Heart left ventricle (tissue), 16 donors: ENCODE measurements at regions not wholly inside any gene's neighbourhood (a gene's known extent, or its start where the extent isn't known, plus 50 kb on each side); places are given as distances from the start of the nearest gene placed in this dataset.

Experiments
- ATAC-seq, 4 donors: fragments of 200-7000 bp; cut with Tn5 transposase; one replicate each; pipeline ENCODE4 v1.9.1; 2020 to 2022; ENCODE audit warnings: moderate library complexity in 4 of 4, mild to moderate bottlenecking in 3 of 4, moderate number of reproducible peaks in 1 of 4
- DNase-seq, 5 donors: peaks; one replicate each; pipeline ENCODE4 v3.0.0-alpha.2; 2020
- H3K27ac ChIP-seq, 12 donors: fragments of 200-600 bp; sonication (generic) in 4 of 12; one replicate each; pipeline versions ENCODE4 v1.5.0 to v1.8.0; 2016 to 2022; ENCODE audit warnings: mild to moderate bottlenecking in 2 of 12
- H3K27me3 ChIP-seq, 9 donors: fragments of 200-600 bp; sonication (generic) in 2 of 9; one replicate each; pipeline versions ENCODE4 v1.5.1 to v1.8.0; 2016 to 2022; ENCODE audit warnings: mild to moderate bottlenecking in 3 of 9
- H3K36me3 ChIP-seq, 9 donors: fragments of 200-600 bp; sonication (generic) in 2 of 9; one replicate each; pipeline versions ENCODE4 v1.5.0 to v1.8.0; 2018 to 2022; ENCODE audit warnings: mild to moderate bottlenecking in 2 of 9
- H3K4me1 ChIP-seq, 12 donors: fragments of 200-600 bp; sonication (generic) in 4 of 12; one replicate each; pipeline versions ENCODE4 v1.5.0 to v1.8.0; 2016 to 2022; ENCODE audit warnings: mild to moderate bottlenecking in 3 of 12
- H3K4me3 ChIP-seq, 12 donors: fragments of 200-600 bp; sonication (generic) in 4 of 12; one replicate each; pipeline versions ENCODE4 v1.5.0 to v1.8.0; 2017 to 2022; ENCODE audit warnings: mild to moderate bottlenecking in 9 of 12, moderate library complexity in 4 of 12
- H3K9me3 ChIP-seq, 12 donors: fragments of 200-600 bp; sonication (generic) in 4 of 12; one replicate each; pipeline versions ENCODE4 v1.5.0 to v1.8.0; 2016 to 2022; ENCODE audit warnings: mild to moderate bottlenecking in 1 of 12
- POLR2A ChIP-seq, 2 donors: fragments of 450-650 bp; IDR thresholded peaks; one replicate each; pipeline ENCODE4 v1.6.1; 2017; ENCODE audit warnings: antibody characterized with exemption in 2 of 2, mild to moderate bottlenecking in 2 of 2, moderate library complexity in 2 of 2
- WGBS, 4 donors: extraction: QIAGEN DNeasy Blood & Tissue Kit in 2 of 4; methylation state at CpG; one replicate each; pipeline versions ENCODE4 v1.1.5 to v1.1.7; 2013 to 2018; 5-methylcytosine and 5-hydroxymethylcytosine counted together
- intact Hi-C, 10 donors: fragments of 100-400 bp; cut with DNase I; formaldehyde crosslinking; loops; one replicate each; pipeline versions ENCODE4 v1.11.1 to v1.14.2; 2022
- TF ChIP-seq, protein P1 (sequence below), 12 donors: fragments of 200-600 bp; sonication (generic) in 4 of 12; IDR thresholded peaks; one replicate each; pipeline versions ENCODE4 v1.5.0 to v1.8.0; 2018 to 2022; ENCODE audit warnings: antibody characterized with exemption in 12 of 12, mild to moderate bottlenecking in 5 of 12
- donor health status: ischemic (EF 13 %, LVEDD 7.1; RV severe dilation, severe dysfunction).
- donor health status: healthy with polysubstance abuse.
- donor health status: DM: no; HTN: yes; CAD: no.
- donor health status: DM: no; HTN: no; CAD: no.
- donor health status: ischemic (EF 25% LVEDD 6.9; RV normal size, moderate dysfunction).
- donor health status: ischemic (EF 25% LVEDD 5.7; RV mildly dilated, moderate dysfunction).
- donor health status: healthy.
- donor health status: DM: yes; HTN: yes; CAD: no.
- donor health status: ischemic (EF 35%, LVEDD 5.7; RV mildly dilated, moderate dysfunction).
- donor health status: nonischemic (EF 11% LVEDD 7.7; RV severe dilation, severe dysfunction).
- donor health status: DM: yes; HTN: yes; CAD: no.
- donor health status: PGD.
- donor health status: ischemic (EF 29% LVEDD 5.4; RV normal size, mild dysfunction).
- donor health status: nonischemic (EF 23%, LVEDD 6.1; RV moderate dilation, normal function).

DNA sequence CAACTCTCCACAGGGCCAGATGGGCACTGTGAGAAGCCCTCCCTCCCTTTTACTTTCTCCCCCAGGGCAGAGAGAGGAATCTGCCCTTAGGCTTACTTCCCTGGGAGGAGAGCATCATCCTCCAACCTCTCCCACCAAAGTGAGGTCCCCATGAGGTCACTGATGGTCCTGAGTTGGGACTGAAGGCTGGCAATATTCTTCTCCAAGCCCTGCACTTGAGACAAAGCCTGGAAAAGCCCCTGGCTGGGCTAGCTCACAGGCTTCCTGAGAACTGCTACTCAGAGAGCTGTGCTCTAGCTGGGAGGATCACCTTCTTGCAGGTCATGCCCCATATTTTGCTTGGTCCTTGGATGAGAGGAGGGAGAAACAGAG lies 110.0 kb upstream of the MEF2A start:
- H3K36me3 ChIP-seq: no peaks in the 10 kb centered on the region
- TF ChIP-seq POLR2A (IDR thresholded peaks at IDR 0.05): no peak
- TF ChIP-seq, protein P1, sequence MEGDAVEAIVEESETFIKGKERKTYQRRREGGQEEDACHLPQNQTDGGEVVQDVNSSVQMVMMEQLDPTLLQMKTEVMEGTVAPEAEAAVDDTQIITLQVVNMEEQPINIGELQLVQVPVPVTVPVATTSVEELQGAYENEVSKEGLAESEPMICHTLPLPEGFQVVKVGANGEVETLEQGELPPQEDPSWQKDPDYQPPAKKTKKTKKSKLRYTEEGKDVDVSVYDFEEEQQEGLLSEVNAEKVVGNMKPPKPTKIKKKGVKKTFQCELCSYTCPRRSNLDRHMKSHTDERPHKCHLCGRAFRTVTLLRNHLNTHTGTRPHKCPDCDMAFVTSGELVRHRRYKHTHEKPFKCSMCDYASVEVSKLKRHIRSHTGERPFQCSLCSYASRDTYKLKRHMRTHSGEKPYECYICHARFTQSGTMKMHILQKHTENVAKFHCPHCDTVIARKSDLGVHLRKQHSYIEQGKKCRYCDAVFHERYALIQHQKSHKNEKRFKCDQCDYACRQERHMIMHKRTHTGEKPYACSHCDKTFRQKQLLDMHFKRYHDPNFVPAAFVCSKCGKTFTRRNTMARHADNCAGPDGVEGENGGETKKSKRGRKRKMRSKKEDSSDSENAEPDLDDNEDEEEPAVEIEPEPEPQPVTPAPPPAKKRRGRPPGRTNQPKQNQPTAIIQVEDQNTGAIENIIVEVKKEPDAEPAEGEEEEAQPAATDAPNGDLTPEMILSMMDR (IDR thresholded peaks at IDR 0.05): no peak
- no peak overlapping the region for H3K4me3 ChIP-seq
- peak overlapping the region; percentile 86 to 99 (median 94) for H3K27ac ChIP-seq
- no peaks in the 10 kb centered on the region for H3K27me3 ChIP-seq
- no peak for ATAC-seq
- intact Hi-C loops: loop anchor here in 9 of 10 donors (1.0 to 10.0 kb wide), 11 partner anchors 19 to 249 kb away; partner anchors contain the start of gene MEF2A (in 4 of the 9)
- H3K4me1 ChIP-seq: peaks cover 14 to 61% (median 54%) of the 10 kb centered on the region in 12 donors
- H3K9me3 ChIP-seq: peaks cover 0 to 3% (median 0%) of the 10 kb centered on the region in 12 donors
- peak in 1 of 5 donors; percentile 15 for DNase-seq

DNA sequence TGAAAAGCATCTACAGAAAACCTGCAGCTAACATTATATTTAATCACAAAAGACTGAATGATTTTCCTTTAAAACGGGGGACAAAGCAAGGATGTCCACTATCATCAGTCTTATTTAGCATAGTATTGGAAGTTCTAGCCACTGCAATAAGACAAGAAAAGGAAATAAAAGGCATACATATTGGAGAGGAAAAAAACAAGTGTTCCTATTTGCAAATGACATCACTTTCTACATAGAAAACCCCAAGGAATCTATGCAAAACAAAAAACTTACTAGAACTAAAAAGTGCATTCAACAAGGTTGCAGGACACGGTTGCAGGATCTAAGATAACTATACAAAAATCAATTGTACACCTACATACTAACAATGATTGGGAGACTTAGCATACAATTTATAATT lies 101.6 kb upstream of the MEF2A start:
- TF ChIP-seq, protein P1 (IDR thresholded peaks at IDR 0.05): no peak
- no peak for TF ChIP-seq POLR2A (IDR thresholded peaks at IDR 0.05)
- WGBS, 4 donors: 89 to 93% (median 91%) methylated on average over 2 of the region's 2 CpGs

DNA sequence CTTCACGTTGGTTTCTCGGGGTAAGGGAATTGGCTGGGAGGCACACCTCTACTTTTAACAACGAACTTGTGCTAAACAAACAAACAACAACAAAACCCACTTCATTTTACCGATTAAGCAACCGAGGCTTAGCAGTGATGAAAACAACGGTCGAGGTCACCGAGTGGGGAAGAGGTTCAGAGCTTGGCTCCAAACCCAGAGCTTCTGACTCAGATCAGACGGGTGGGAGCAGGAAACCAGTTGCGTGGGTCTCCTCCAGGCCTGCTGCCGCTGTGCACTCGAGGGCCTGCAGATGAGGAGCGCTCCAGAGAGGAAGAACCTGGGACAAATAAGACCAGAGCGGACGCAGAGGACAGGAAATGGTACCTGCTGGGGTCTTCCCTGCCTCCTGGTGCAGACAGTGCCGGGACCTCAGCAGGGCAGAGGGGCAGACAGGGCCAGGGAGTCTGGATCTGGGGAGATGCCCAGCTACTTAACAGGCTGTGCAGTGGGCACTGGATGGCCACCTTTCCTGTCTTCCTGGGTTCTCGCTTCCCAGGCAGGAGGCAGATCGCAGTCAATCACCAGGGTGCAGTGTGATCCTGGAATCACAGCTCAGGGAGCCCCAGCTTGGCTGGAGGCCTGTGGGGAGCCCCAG lies 99.0 kb upstream of the MEF2A start:
- whole genome bisulfite sequencing, 4 donors: 70 to 82% (median 76%) methylated on average over 18 of the region's 18 CpGs
- peak in 3 of 4 donors; percentile 75 to 83 (median 78) for ATAC-seq
- Histone ChIP-seq H3K9me3 (peaks cover 0 to 42% (median 16%) of the 10 kb centered on the region in 12 donors), H3K36me3 (no peaks in the 10 kb centered on the region), H3K27me3 (no peaks in the 10 kb centered on the region), H3K4me3 (no peak overlapping the region), H3K4me1 (peaks cover 0 to 11% (median 0%) of the 10 kb centered on the region in 12 donors), H3K27ac (peak overlapping the region in 4 of 12 donors; percentile 15 to 38 (median 29))
- intact Hi-C loops: no loop called here
- no peak for DNase-seq
- TF ChIP-seq POLR2A (IDR thresholded peaks at IDR 0.05): no peak

More for the DNA sequence above, 101.6 kb upstream of the MEF2A start:
- no peak for DNase-seq
- no peak for ATAC-seq
- Histone ChIP-seq H3K27me3 (no peaks in the 10 kb centered on the region), H3K36me3 (no peaks in the 10 kb centered on the region), H3K4me3 (no peak overlapping the region), H3K27ac (no peak overlapping the region), H3K4me1 (peaks cover 0 to 11% (median 0%) of the 10 kb centered on the region in 12 donors), H3K9me3 (peaks cover 0 to 42% (median 18%) of the 10 kb centered on the region in 12 donors)
- intact Hi-C loops: no loop called here

DNA sequence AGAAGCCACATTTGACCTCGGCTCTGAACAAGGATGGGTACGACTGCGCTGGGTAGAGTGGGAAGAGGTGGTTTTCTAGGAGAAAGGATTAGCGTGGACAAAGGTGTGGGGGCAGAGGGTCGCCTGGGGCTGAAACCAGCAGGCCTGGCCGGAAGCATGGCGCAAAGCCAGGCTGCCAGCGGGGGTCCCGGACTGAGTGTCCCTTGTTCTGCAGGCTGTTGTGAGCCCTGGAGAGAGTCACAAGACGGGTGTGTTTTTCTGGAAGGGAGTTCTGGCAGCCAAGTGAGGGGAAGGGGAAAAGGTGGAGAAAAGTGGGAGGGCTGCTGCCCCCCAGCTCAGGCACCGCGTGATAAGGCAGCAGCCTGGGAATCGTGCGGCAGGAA lies 98.5 kb upstream of the MEF2A start:
- H3K4me1 ChIP-seq: peaks cover 0 to 16% (median 2%) of the 10 kb centered on the region in 12 donors
- ATAC-seq (peak in 3 of 4 donors; percentile 18 to 34 (median 24)), DNase-seq (no peak)
- H3K36me3 ChIP-seq: no peaks in the 10 kb centered on the region
- TF ChIP-seq POLR2A (IDR thresholded peaks at IDR 0.05): no peak
- TF ChIP-seq, protein P1 (IDR thresholded peaks at IDR 0.05): no peak
- WGBS, 4 donors: 79 to 85% (median 82%) methylated on average over 14 of the region's 14 CpGs
- H3K27ac ChIP-seq: peak overlapping the region in 2 of 12 donors; percentile 22 to 38
- intact Hi-C loops: no loop called here
- H3K4me3 ChIP-seq: no peak overlapping the region
- no peaks in the 10 kb centered on the region for H3K27me3 ChIP-seq
- peaks cover 0 to 37% (median 16%) of the 10 kb centered on the region in 12 donors for H3K9me3 ChIP-seq
